CD4-positive, alpha-beta T cell (primary cell): ENCODE measurements at regions not wholly inside any gene's neighbourhood (a gene's known extent, or its start where the extent isn't known, plus 50 kb on each side); places are given as distances from the start of the nearest gene placed in this dataset.

Source experiments
- ATAC-seq: fragments of 200-7000 bp; cut with Tn5 transposase; one replicate; pipeline ENCODE4 v1.10.0; 2022; ENCODE audit warnings: mild to moderate bottlenecking; ENCODE audit not compliant: poor library complexity
- CTCF ChIA-PET: fragments of 350-600 bp; sonication (Branson Sonifier 250); formaldehyde crosslinking; loops from one replicate; lab custom pipeline; 2021; ENCODE audit warnings: antibody characterized with exemption, inconsistent platforms; lab: Charles Lee
- POLR2A ChIA-PET: fragments of 350-600 bp; sonication (Branson Sonifier 250); formaldehyde crosslinking; loops from one replicate; lab custom pipeline; 2021; ENCODE audit warnings: antibody characterized with exemption, inconsistent platforms; lab: Charles Lee
- DNase-seq, 14 experiments: peaks; one replicate each; pipeline ENCODE4 v3.0.0-alpha.2; 2013 to 2020; ENCODE audit warnings: mixed read lengths in 2 of 14
- H3K27ac ChIP-seq, 2 donors: one replicate each; pipeline versions ENCODE4 v1.5.1 to v1.7.0; 2013; ENCODE audit warnings: low read length in 2 of 2, low read depth in 1 of 2, mild to moderate bottlenecking in 1 of 2
- H3K27me3 ChIP-seq, 2 experiments: 1 replicate in 1 of 2; 2 replicates in 1 of 2; pipeline versions ENCODE4 v1.6.1 to v1.7.0; 2013; ENCODE audit warnings: low read length in 2 of 2, control low read depth in 1 of 2, mild to moderate bottlenecking in 1 of 2, moderate library complexity in 1 of 2; ENCODE audit not compliant: insufficient read depth in 2 of 2, control insufficient read depth in 1 of 2
- H3K36me3 ChIP-seq: one replicate; pipeline ENCODE4 v1.6.1; 2013; ENCODE audit warnings: low read length, control low read depth; ENCODE audit not compliant: insufficient read depth
- H3K4me1 ChIP-seq: one replicate; pipeline ENCODE4 v1.6.1; 2013; ENCODE audit warnings: low read length, control low read depth; ENCODE audit not compliant: insufficient read depth
- H3K4me3 ChIP-seq: one replicate; pipeline ENCODE4 v1.5.1; 2013; ENCODE audit warnings: mild to moderate bottlenecking, low read length, moderate library complexity
- H3K9me3 ChIP-seq, 2 experiments: 1 replicate in 1 of 2; 2 replicates in 1 of 2; pipeline versions ENCODE4 v1.6.1 to v1.7.0; 2013; ENCODE audit warnings: low read length in 2 of 2, mild to moderate bottlenecking in 2 of 2, control low read depth in 1 of 2, moderate library complexity in 1 of 2; ENCODE audit not compliant: control insufficient read depth in 1 of 2, insufficient read depth in 1 of 2
- H3K27ac Mint-ChIP-seq: one replicate; pipeline ENCODE4 v1.8.0; 2020; ENCODE audit warnings: mixed read lengths
- H3K27me3 Mint-ChIP-seq: one replicate; pipeline ENCODE4 v1.8.0; 2021; ENCODE audit warnings: mixed read lengths
- H3K36me3 Mint-ChIP-seq: one replicate; pipeline ENCODE4 v1.8.0; 2021; ENCODE audit warnings: low read depth, mixed read lengths
- H3K4me1 Mint-ChIP-seq: one replicate; pipeline ENCODE4 v1.8.0; 2021; ENCODE audit warnings: low read depth, mixed read lengths
- H3K4me3 Mint-ChIP-seq: one replicate; pipeline ENCODE4 v1.8.0; 2020; ENCODE audit warnings: mild to moderate bottlenecking, mixed read lengths
- H3K9me3 Mint-ChIP-seq: one replicate; pipeline ENCODE4 v1.8.0; 2020; ENCODE audit warnings: mixed read lengths
- CTCF ChIP-seq: fragments of 200-600 bp; IDR thresholded peaks from one replicate; pipeline ENCODE4 v1.8.0; 2022; ENCODE audit warnings: antibody characterized with exemption, mild to moderate bottlenecking
- intact Hi-C, 2 experiments: fragments of 100-400 bp; cut with DNase I in 1 of 2; cut with micrococcal nuclease in 1 of 2; formaldehyde crosslinking; loops; one replicate each; pipeline versions ENCODE4 v1.15.1 to v1.9.0; 2023 to 2025; cut with DNase I, micrococcal nuclease

DNA sequence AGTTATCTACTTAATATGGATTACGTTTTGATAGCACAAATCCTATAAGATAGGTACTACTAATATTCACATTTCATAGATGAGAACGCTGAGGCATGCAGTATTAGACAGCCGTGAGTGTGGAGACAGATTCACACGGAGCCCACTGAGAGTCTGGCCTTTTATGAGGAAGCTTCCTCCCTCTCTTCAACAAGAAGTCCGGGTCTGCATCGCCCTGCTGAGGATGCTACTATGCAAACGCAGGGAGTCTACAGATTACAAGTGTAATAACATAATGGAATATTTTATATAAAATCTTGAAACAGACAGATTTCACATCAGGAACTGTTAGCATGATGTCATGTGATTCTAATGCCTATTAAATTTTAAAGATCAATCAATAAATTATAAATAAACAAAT is 255.9 kb upstream of the GLI3 start:
- Mint-ChIP-seq H3K36me3 (no peaks in the 10 kb centered on the region), H3K4me1 (no peaks in the 10 kb centered on the region)

DNA sequence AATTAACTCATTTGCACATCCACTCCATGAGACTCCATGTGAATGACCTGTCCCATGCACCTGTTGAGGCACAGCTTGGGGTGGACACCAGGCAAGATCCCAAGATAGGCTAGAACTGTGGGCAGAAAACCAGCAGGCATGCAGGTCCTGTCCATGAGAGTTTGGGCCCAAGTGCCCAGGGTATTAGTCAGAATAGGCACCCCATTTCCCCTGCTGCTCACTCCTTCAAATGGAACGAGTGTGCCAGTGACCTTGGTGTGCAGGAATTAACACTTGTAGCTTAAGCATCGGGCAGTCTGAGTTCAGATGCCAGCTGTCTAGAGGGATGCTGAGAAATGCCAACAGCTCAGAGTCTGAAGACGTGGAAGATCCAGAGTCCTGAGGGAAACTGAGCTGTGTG is 254.1 kb upstream of the GLI3 start:
- Mint-ChIP-seq H3K9me3 (peaks cover 1% of the 10 kb centered on the region), H3K27me3 (peaks cover 23% of the 10 kb centered on the region), H3K4me3 (no peak overlapping the region), H3K4me1 (no peaks in the 10 kb centered on the region), H3K27ac (no peak overlapping the region), H3K36me3 (no peaks in the 10 kb centered on the region)
- no peaks in the 10 kb centered on the region for H3K36me3 ChIP-seq
- no peak overlapping the region for H3K27ac ChIP-seq
- TF ChIP-seq CTCF: no peak
- ChIA-PET CTCF (no interaction called here), POLR2A (no interaction called here)
- H3K9me3 ChIP-seq: peaks cover 0 to 5% of the 10 kb centered on the region in 2 experiments
- no peaks in the 10 kb centered on the region for H3K27me3 ChIP-seq
- intact Hi-C loops: no loop called here
- no peak overlapping the region for H3K4me3 ChIP-seq
- DNase-seq (no peak), ATAC-seq (no peak)
- H3K4me1 ChIP-seq: no peaks in the 10 kb centered on the region

More for the DNA sequence above, 255.9 kb upstream of the GLI3 start:
- no peaks in the 10 kb centered on the region for H3K27me3 ChIP-seq
- H3K36me3 ChIP-seq: no peaks in the 10 kb centered on the region
- H3K9me3 ChIP-seq: peaks cover 0 to 5% of the 10 kb centered on the region in 2 experiments
- H3K4me3 ChIP-seq: no peak overlapping the region
- ChIA-PET CTCF (no interaction called here), POLR2A (no interaction called here)
- H3K27ac ChIP-seq: no peak overlapping the region
- TF ChIP-seq CTCF: no peak
- H3K4me3 Mint-ChIP-seq: no peak overlapping the region
- no peak for DNase-seq
- H3K27me3 Mint-ChIP-seq: peaks cover 25% of the 10 kb centered on the region
- no peak overlapping the region for H3K27ac Mint-ChIP-seq
- H3K4me1 ChIP-seq: no peaks in the 10 kb centered on the region
- ATAC-seq: no peak
- intact Hi-C loops: no loop called here
- H3K9me3 Mint-ChIP-seq: peaks cover 2% of the 10 kb centered on the region

GRCh38 chr7:42489299-42489698 is 252.3 kb upstream of the GLI3 start:
- intact Hi-C loops: no loop called here
- Mint-ChIP-seq H3K27me3 (peaks cover 7% of the 10 kb centered on the region), H3K4me3 (no peak overlapping the region), H3K4me1 (no peaks in the 10 kb centered on the region), H3K9me3 (no peaks in the 10 kb centered on the region), H3K36me3 (no peaks in the 10 kb centered on the region), H3K27ac (no peak overlapping the region)
- ChIA-PET CTCF (no interaction called here), POLR2A (no interaction called here)
- no peak for TF ChIP-seq CTCF
- Histone ChIP-seq H3K4me1 (no peaks in the 10 kb centered on the region), H3K36me3 (no peaks in the 10 kb centered on the region), H3K9me3 (peaks cover 0 to 5% of the 10 kb centered on the region in 2 experiments), H3K4me3 (no peak overlapping the region), H3K27me3 (no peaks in the 10 kb centered on the region), H3K27ac (no peak overlapping the region)
- DNase-seq (no peak), ATAC-seq (no peak)
